ENCODE measurements at regions not wholly inside any gene's neighbourhood (a gene's known extent, or its start where the extent isn't known, plus 50 kb on each side); places are given as distances from the start of the nearest gene placed in this dataset.

GRCh38 chr15:70484993-70485392, 278.4 kb downstream of the UACA start:
- ATAC-seq (replicated peaks in 1 of 2) (no peak), DNase-seq (no peak)
- H3K27ac Mint-ChIP-seq = no peak overlapping the region
- no peak overlapping the region for H3K4me3 Mint-ChIP-seq
- peaks cover 2 to 4% of the 10 kb centered on the region in 2 donors for H3K36me3 Mint-ChIP-seq (ENCODE audit: insufficient read depth in 2 of 2)
- H3K27me3 Mint-ChIP-seq (ENCODE audit: low read depth) = peaks cover 54% of the 10 kb centered on the region
- no peaks in the 10 kb centered on the region for H3K9me3 Mint-ChIP-seq
- H3K4me1 Mint-ChIP-seq (ENCODE audit: low read depth) = peaks cover 63% of the 10 kb centered on the region

- peaks cover 4% of the 10 kb centered on the region in 2 donors for H3K36me3 Mint-ChIP-seq (ENCODE audit: insufficient read depth in 2 of 2)
- H3K4me3 Mint-ChIP-seq = no peak overlapping the region
- ATAC-seq (replicated peaks in 1 of 2) (no peak), DNase-seq (no peak)
- H3K27me3 Mint-ChIP-seq (ENCODE audit: low read depth) = peaks cover 39% of the 10 kb centered on the region
- H3K9me3 Mint-ChIP-seq = no peaks in the 10 kb centered on the region
- H3K27ac Mint-ChIP-seq = no peak overlapping the region
- H3K4me1 Mint-ChIP-seq (ENCODE audit: low read depth) = peaks cover 64% of the 10 kb centered on the region
These were observed 279.8 kb downstream of the UACA start for GRCh38 chr15:70483513-70483912.

- H3K27ac Mint-ChIP-seq = peak overlapping the region; percentile 35
- H3K27me3 Mint-ChIP-seq (ENCODE audit: low read depth) = peaks cover 64% of the 10 kb centered on the region
- peaks cover 50% of the 10 kb centered on the region for H3K4me1 Mint-ChIP-seq (ENCODE audit: low read depth)
- no peaks in the 10 kb centered on the region for H3K9me3 Mint-ChIP-seq
- peak overlapping the region; percentile 64 to 72 for H3K4me3 Mint-ChIP-seq
- ATAC-seq (replicated peaks in 1 of 2) (peak; percentile 92 to 93), DNase-seq (peak; percentile 81 to 86)
- H3K36me3 Mint-ChIP-seq (ENCODE audit: insufficient read depth in 2 of 2) = peaks cover 4% of the 10 kb centered on the region in 2 donors
These were observed 283.0 kb downstream of the UACA start for GRCh38 chr15:70480196-70480856.

- Mint-ChIP-seq H3K4me1 (ENCODE audit: low read depth) (peaks cover 54% of the 10 kb centered on the region), H3K9me3 (no peaks in the 10 kb centered on the region)
These were observed 283.6 kb downstream of the UACA start for GRCh38 chr15:70479785-70480184.

GRCh38 chr15:70479056-70479455, 284.3 kb downstream of the UACA start:
- peak overlapping the region; percentile 41 to 43 for H3K4me3 Mint-ChIP-seq
- no peak overlapping the region for H3K27ac Mint-ChIP-seq
- ATAC-seq (replicated peaks in 1 of 2) (no peak), DNase-seq (no peak)
- H3K36me3 Mint-ChIP-seq (ENCODE audit: insufficient read depth in 2 of 2) = peaks cover 0 to 2% of the 10 kb centered on the region in 2 donors
- H3K9me3 Mint-ChIP-seq = no peaks in the 10 kb centered on the region
- H3K4me1 Mint-ChIP-seq (ENCODE audit: low read depth) = peaks cover 62% of the 10 kb centered on the region
- peaks cover 58% of the 10 kb centered on the region for H3K27me3 Mint-ChIP-seq (ENCODE audit: low read depth)

More at GRCh38 chr15:70479785-70480184, 283.6 kb downstream of the UACA start:
- H3K36me3 Mint-ChIP-seq (ENCODE audit: insufficient read depth in 2 of 2) = peaks cover 3 to 4% of the 10 kb centered on the region in 2 donors
- H3K27ac Mint-ChIP-seq = no peak overlapping the region
- H3K27me3 Mint-ChIP-seq (ENCODE audit: low read depth) = peaks cover 61% of the 10 kb centered on the region
- H3K4me3 Mint-ChIP-seq = peak overlapping the region; percentile 64 to 72
- DNase-seq (no peak), ATAC-seq (replicated peaks in 1 of 2) (peak; percentile 12 to 24)

- Mint-ChIP-seq H3K4me3 (peak overlapping the region; percentile 41 to 43), H3K27me3 (ENCODE audit: low read depth) (peaks cover 58% of the 10 kb centered on the region), H3K27ac (peak overlapping the region; percentile 0), H3K36me3 (ENCODE audit: insufficient read depth in 2 of 2) (peaks cover 0 to 2% of the 10 kb centered on the region in 2 donors), H3K4me1 (ENCODE audit: low read depth) (peaks cover 62% of the 10 kb centered on the region), H3K9me3 (no peaks in the 10 kb centered on the region)
- DNase-seq (no peak), ATAC-seq (replicated peaks in 1 of 2) (peak; percentile 5 to 7)
These were observed 284.9 kb downstream of the UACA start for GRCh38 chr15:70478251-70478990.

- no peak for DNase-seq
- H3K9me3 Mint-ChIP-seq = no peaks in the 10 kb centered on the region
- no peak overlapping the region for H3K4me3 Mint-ChIP-seq
- no peak overlapping the region for H3K27ac Mint-ChIP-seq
- no peak for ATAC-seq (replicated peaks in 1 of 2)
- H3K4me1 Mint-ChIP-seq (ENCODE audit: low read depth) = peaks cover 61% of the 10 kb centered on the region
- H3K27me3 Mint-ChIP-seq (ENCODE audit: low read depth) = peaks cover 57% of the 10 kb centered on the region
- H3K36me3 Mint-ChIP-seq (ENCODE audit: insufficient read depth in 2 of 2) = peaks cover 0 to 2% of the 10 kb centered on the region in 2 donors
These were observed 285.6 kb downstream of the UACA start for GRCh38 chr15:70477750-70478250.

GRCh38 chr15:70476441-70476840, 286.9 kb downstream of the UACA start:
- Mint-ChIP-seq H3K27me3 (ENCODE audit: low read depth) (peaks cover 60% of the 10 kb centered on the region), H3K4me3 (no peak overlapping the region), H3K9me3 (no peaks in the 10 kb centered on the region), H3K4me1 (ENCODE audit: low read depth) (peaks cover 53% of the 10 kb centered on the region), H3K27ac (no peak overlapping the region), H3K36me3 (ENCODE audit: insufficient read depth in 2 of 2) (peaks cover 0 to 2% of the 10 kb centered on the region in 2 donors)
- ATAC-seq (replicated peaks in 1 of 2) (no peak), DNase-seq (no peak)

GRCh38 chr15:70475921-70476320, 287.4 kb downstream of the UACA start:
- no peak for ATAC-seq (replicated peaks in 1 of 2)
- Mint-ChIP-seq H3K27ac (no peak overlapping the region), H3K4me3 (no peak overlapping the region), H3K9me3 (no peaks in the 10 kb centered on the region), H3K36me3 (ENCODE audit: insufficient read depth in 2 of 2) (peaks cover 0 to 2% of the 10 kb centered on the region in 2 donors), H3K4me1 (ENCODE audit: low read depth) (peaks cover 53% of the 10 kb centered on the region), H3K27me3 (ENCODE audit: low read depth) (peaks cover 63% of the 10 kb centered on the region)
- DNase-seq = no peak

GRCh38 chr15:70475407-70475781, 288.0 kb downstream of the UACA start:
- ATAC-seq (replicated peaks in 1 of 2) (no peak), DNase-seq (no peak)
- H3K4me3 Mint-ChIP-seq = peak overlapping the region; percentile 3 to 57
- H3K4me1 Mint-ChIP-seq (ENCODE audit: low read depth) = peaks cover 48% of the 10 kb centered on the region
- H3K36me3 Mint-ChIP-seq (ENCODE audit: insufficient read depth in 2 of 2) = peaks cover 0 to 2% of the 10 kb centered on the region in 2 donors
- H3K27me3 Mint-ChIP-seq (ENCODE audit: low read depth) = peaks cover 63% of the 10 kb centered on the region
- no peaks in the 10 kb centered on the region for H3K9me3 Mint-ChIP-seq
- H3K27ac Mint-ChIP-seq = no peak overlapping the region

GRCh38 chr15:70474471-70475406, 288.6 kb downstream of the UACA start:
- H3K4me3 Mint-ChIP-seq = peak overlapping the region; percentile 57
- peaks cover 0 to 2% of the 10 kb centered on the region in 2 donors for H3K36me3 Mint-ChIP-seq (ENCODE audit: insufficient read depth in 2 of 2)
- H3K27ac Mint-ChIP-seq = no peak overlapping the region
- peaks cover 41% of the 10 kb centered on the region for H3K4me1 Mint-ChIP-seq (ENCODE audit: low read depth)
- DNase-seq = peak in 1 of 2 donors; percentile 47
- ATAC-seq (replicated peaks in 1 of 2) = peak; percentile 51 to 66
- H3K9me3 Mint-ChIP-seq = no peaks in the 10 kb centered on the region
- H3K27me3 Mint-ChIP-seq (ENCODE audit: low read depth) = peaks cover 68% of the 10 kb centered on the region

- H3K27ac Mint-ChIP-seq = no peak overlapping the region
- DNase-seq (no peak), ATAC-seq (replicated peaks in 1 of 2) (no peak)
- H3K36me3 Mint-ChIP-seq (ENCODE audit: insufficient read depth in 2 of 2) = peaks cover 0 to under 1% of the 10 kb centered on the region in 2 donors
- peaks cover 78% of the 10 kb centered on the region for H3K27me3 Mint-ChIP-seq (ENCODE audit: low read depth)
- peaks cover 31% of the 10 kb centered on the region for H3K4me1 Mint-ChIP-seq (ENCODE audit: low read depth)
- H3K4me3 Mint-ChIP-seq = no peak overlapping the region
- H3K9me3 Mint-ChIP-seq = no peaks in the 10 kb centered on the region
These were observed 289.6 kb downstream of the UACA start for GRCh38 chr15:70473581-70474370.

All from activated T-cell treated with anti-CD3 and anti-CD28 coated beads, Interleukin-2, amount 50 U/mL, for 72 hours (primary cell).